HepG2 (cell line): ENCODE measurements at regions not wholly inside any gene's neighbourhood (a gene's known extent, or its start where the extent isn't known, plus 50 kb on each side); places are given as distances from the start of the nearest gene placed in this dataset.

Experiments
- ATAC-seq: fragments of 200-7000 bp; cut with Tn5 transposase; 3 replicates; pipeline ENCODE4 v1.9.1; 2020; ENCODE audit warnings: mild to moderate bottlenecking, moderate library complexity
- BruUV-seq: library from RNA; stranded (reverse); fragments of 400-500 nt; replicated peaks from 2 replicates; lab custom pipeline; 2021; lab: Mats Ljungman, UMichigan
- CTCF ChIA-PET: fragments of 300-600 bp; formaldehyde crosslinking; extraction: SDS; loops from one replicate; lab custom pipeline; 2021; ENCODE audit warnings: low total read pairs, inconsistent platforms, low intra/inter-chr PET ratio; lab: Yijun Ruan, JAX
- POLR2A ChIA-PET: fragments of 350-600 bp; sonication (Branson Sonifier 250); formaldehyde crosslinking; loops from one replicate; lab custom pipeline; 2020; ENCODE audit warnings: antibody characterized with exemption, inconsistent platforms; lab: Yijun Ruan, JAX
- DNase-seq: peaks from one replicate; pipeline ENCODE4 v3.0.0-alpha.2; 2015; ENCODE audit warnings: low spot score
- FAIRE-seq: peaks from 3 replicates; lab custom pipeline; 2011; peaks lifted over from hg19 to GRCh38; lab: Jason Lieb, UNC
- H2AFZ ChIP-seq: one replicate; pipeline ENCODE4 v1.6.1; 2011; ENCODE audit warnings: low read length, inconsistent platforms
- H3K27ac ChIP-seq: fragments of 300-600 bp; 3 replicates; pipeline ENCODE4 v1.8.0; 2011; ENCODE audit warnings: mixed run types, mild to moderate bottlenecking, mixed read lengths, low read length, inconsistent platforms; ENCODE audit not compliant: insufficient read depth; ENCODE audit errors: extremely low read length
- H3K27me3 ChIP-seq, 2 experiments: fragments of 200-600 bp in 1 of 2; 2 replicates in 1 of 2; 3 replicates in 1 of 2; pipeline versions ENCODE4 v1.6.0 to v1.8.0; 2011; ENCODE audit warnings: low read length in 2 of 2, mild to moderate bottlenecking in 2 of 2, moderate library complexity in 2 of 2, inconsistent platforms in 1 of 2; ENCODE audit not compliant: insufficient read depth in 2 of 2, control insufficient read depth in 1 of 2
- H3K36me3 ChIP-seq, 2 experiments: fragments of 200-600 bp in 1 of 2; replicated peaks in 1 of 2; 2 replicates in 1 of 2; 3 replicates in 1 of 2; pipeline versions ENCODE4 v1.5.1 to v1.8.0; 2011; ENCODE audit warnings: low read length in 2 of 2, inconsistent platforms in 1 of 2; ENCODE audit not compliant: insufficient read depth in 2 of 2, control insufficient read depth in 1 of 2
- H3K4me1 ChIP-seq: 2 replicates; pipeline ENCODE4 v1.5.1; 2012; ENCODE audit warnings: low read length, inconsistent platforms; ENCODE audit not compliant: insufficient read depth
- H3K4me2 ChIP-seq: 2 replicates; pipeline ENCODE4 v1.6.0; 2011; ENCODE audit warnings: low read depth, low read length, inconsistent platforms
- H3K4me3 ChIP-seq, 3 experiments: fragments of 200-600 bp in 1 of 3; sonication (generic), shearing (Covaris generic) in 1 of 3; replicated peaks in 1 of 3; 2 replicates each; pipeline ENCODE4 v1.5.1; 2011 to 2016; ENCODE audit warnings: low read length in 3 of 3, inconsistent platforms in 2 of 3, low read depth in 2 of 3, mild to moderate bottlenecking in 2 of 3, control low read depth in 1 of 3, mixed read lengths in 1 of 3; ENCODE audit not compliant: insufficient read depth in 1 of 3
- H3K79me2 ChIP-seq: one replicate; pipeline ENCODE4 v1.6.1; 2011; ENCODE audit warnings: low read length, inconsistent platforms; ENCODE audit not compliant: insufficient read depth
- H3K9ac ChIP-seq: 2 replicates; pipeline ENCODE4 v1.6.0; 2011; ENCODE audit warnings: mild to moderate bottlenecking, low read depth, low read length, inconsistent platforms; ENCODE audit not compliant: insufficient read depth
- H3K9me3 ChIP-seq: 2 replicates; pipeline ENCODE4 v1.5.1; 2012; ENCODE audit warnings: mild to moderate bottlenecking, low read length
- H4K20me1 ChIP-seq: 2 replicates; pipeline ENCODE4 v1.6.0; 2011; ENCODE audit warnings: inconsistent platforms, mild to moderate bottlenecking, low read length, moderate library complexity; ENCODE audit not compliant: insufficient read depth
- ARHGAP35 ChIP-seq: sonication (generic); formaldehyde crosslinking; IDR thresholded peaks from 2 replicates; pipeline ENCODE4 v1.9.0; 2022; ENCODE audit warnings: mild to moderate bottlenecking, inconsistent platforms, moderate library complexity, missing genetic modification reagents, borderline replicate concordance
- BRD4 ChIP-seq: sonication (generic); formaldehyde crosslinking; IDR thresholded peaks from 2 replicates; pipeline ENCODE4 v1.4.0; 2020; ENCODE audit warnings: missing genetic modification reagents
- CHCHD3 ChIP-seq: sonication (generic); formaldehyde crosslinking; IDR thresholded peaks from 2 replicates; pipeline ENCODE4 v1.8.0; 2022; ENCODE audit warnings: mild to moderate bottlenecking, missing genetic modification reagents, moderate library complexity
- ELF3 ChIP-seq: IDR thresholded peaks from 2 replicates; pipeline ENCODE4 v1.6.1; 2016; ENCODE audit warnings: missing genetic modification reagents, missing compliant biosample characterization
- LRRFIP1 ChIP-seq: sonication (generic); formaldehyde crosslinking; conservative IDR thresholded peaks from 2 replicates; pipeline ENCODE4 v1.4.0; 2020; ENCODE audit warnings: missing genetic modification reagents
- NFYC ChIP-seq: IDR thresholded peaks from 2 replicates; pipeline ENCODE4 v1.6.1; 2016; ENCODE audit warnings: missing genetic modification reagents, missing compliant biosample characterization
- NR2F1 ChIP-seq, 2 experiments: fragments of 450-650 bp in 1 of 2; formaldehyde crosslinking in 1 of 2; IDR thresholded peaks; 2 replicates each; pipeline versions ENCODE4 v1.5.0 to v1.6.1; 2016 to 2020; ENCODE audit warnings: mild to moderate bottlenecking in 1 of 2, missing compliant biosample characterization in 1 of 2, missing genetic modification reagents in 1 of 2, moderate library complexity in 1 of 2
- ZBTB49 ChIP-seq: sonication (generic); formaldehyde crosslinking; IDR thresholded peaks from 2 replicates; pipeline ENCODE4 v1.4.0; 2020; ENCODE audit warnings: missing genetic modification reagents, borderline replicate concordance
- ZNF383 ChIP-seq: sonication (generic); formaldehyde crosslinking; IDR thresholded peaks from 2 replicates; pipeline ENCODE4 v1.4.0; 2020; ENCODE audit warnings: missing genetic modification reagents, mild to moderate bottlenecking, borderline replicate concordance
- ZNF660 ChIP-seq: sonication (generic); formaldehyde crosslinking; IDR thresholded peaks from 2 replicates; pipeline ENCODE4 v1.5.1; 2020; ENCODE audit warnings: mild to moderate bottlenecking, low read depth, missing genetic modification reagents, borderline replicate concordance
- WGBS: methylation state at CpG from one replicate; pipeline ENCODE4 v1.1.6; 2017; ENCODE audit warnings: low lambda C conversion rate; 5-methylcytosine and 5-hydroxymethylcytosine counted together
- in situ Hi-C: cut with HindIII; loops from 2 replicates; pipeline ENCODE4 v1.10.0; 2017; ENCODE audit warnings: low pct_unique_long_range_greater_than_20kb; ENCODE audit not compliant: extremely low pct_ligation_motif_present
- intact Hi-C: fragments of 100-400 bp; cut with micrococcal nuclease; formaldehyde crosslinking; loops from one replicate; pipeline ENCODE4 v1.10.0; 2022; ENCODE audit not compliant: unreplicated experiment

GRCh38 chr4:157895205-157895604 lies 277.6 kb downstream of the GASK1B start:
- TF ChIP-seq ZBTB49 (CRISPR knock-in tag): no peak
- TF ChIP-seq NR2F1 (CRISPR knock-in tag; IDR thresholded peaks at IDR 0.05): no peak
- TF ChIP-seq BRD4 (CRISPR knock-in tag): no peak
- no peak for TF ChIP-seq ELF3 (CRISPR knock-in tag)
- no peak for TF ChIP-seq CHCHD3 (CRISPR knock-in tag)
- TF ChIP-seq LRRFIP1 (CRISPR knock-in tag): no peak
- TF ChIP-seq ARHGAP35: no peak
- TF ChIP-seq ZNF383: no peak
- TF ChIP-seq ZNF660 (CRISPR knock-in tag): no peak
- no peak for TF ChIP-seq NFYC (CRISPR knock-in tag)
- H3K79me2 ChIP-seq: no peaks in the 10 kb centered on the region
- ChIA-PET POLR2A (no interaction called here), CTCF (no interaction called here)
- FAIRE-seq: no peak
- no peak overlapping the region for H3K9ac ChIP-seq
- no peak for ATAC-seq
- H3K4me1 ChIP-seq: no peaks in the 10 kb centered on the region
- no peaks in the 10 kb centered on the region for H3K27me3 ChIP-seq
- no peak overlapping the region for H3K4me2 ChIP-seq
- BruUV-seq: no TSS peak
- no peak overlapping the region for H2AFZ ChIP-seq
- WGBS: 7% methylated on average over 4 of the region's 4 CpGs
- no peaks in the 10 kb centered on the region for H3K36me3 ChIP-seq
- no peaks in the 10 kb centered on the region for H4K20me1 ChIP-seq
- no peak overlapping the region for H3K4me3 ChIP-seq
- no peak overlapping the region for H3K27ac ChIP-seq
- no peak for DNase-seq
- H3K9me3 ChIP-seq: no peaks in the 10 kb centered on the region
- intact Hi-C loops: no loop called here
- in situ Hi-C loops: no loop called here
